GM23248 (cell line): ENCODE measurements at regions not wholly inside any gene's neighbourhood (a gene's known extent, or its start where the extent isn't known, plus 50 kb on each side); places are given as distances from the start of the nearest gene placed in this dataset.

Experiments used
- DNase-seq: peaks from one replicate; pipeline ENCODE4 v3.0.0-alpha.2; 2015
- H2AFZ ChIP-seq: fragments of 200-600 bp; sonication (generic); 2 replicates; pipeline ENCODE4 v1.6.1; 2016; ENCODE audit warnings: antibody characterized with exemption
- H3F3A ChIP-seq: fragments of 200-600 bp; sonication (generic); 2 replicates; pipeline ENCODE4 v1.6.1; 2016; ENCODE audit warnings: mild to moderate bottlenecking, antibody characterized with exemption, mixed run types; ENCODE audit not compliant: insufficient read depth
- H3K27ac ChIP-seq: fragments of 200-600 bp; sonication (generic); 2 replicates; pipeline ENCODE4 v1.5.1; 2016; ENCODE audit warnings: mild to moderate bottlenecking
- H3K27me3 ChIP-seq: fragments of 200-600 bp; sonication (generic); replicated peaks from 2 replicates; pipeline ENCODE4 v1.6.1; 2016; ENCODE audit warnings: mild to moderate bottlenecking; ENCODE audit not compliant: insufficient read depth
- H3K36me3 ChIP-seq: fragments of 200-600 bp; sonication (generic); 2 replicates; pipeline ENCODE4 v1.6.1; 2016; ENCODE audit warnings: low read depth, mild to moderate bottlenecking
- H3K4me1 ChIP-seq: fragments of 200-600 bp; sonication (generic); 2 replicates; pipeline ENCODE4 v1.6.1; 2016; ENCODE audit warnings: mild to moderate bottlenecking; ENCODE audit not compliant: insufficient read depth
- H3K4me2 ChIP-seq: fragments of 200-600 bp; sonication (generic); one replicate; pipeline ENCODE4 v1.6.1; 2016; ENCODE audit warnings: mild to moderate bottlenecking; ENCODE audit not compliant: unreplicated experiment
- H3K4me3 ChIP-seq: fragments of 200-600 bp; sonication (generic); 2 replicates; pipeline ENCODE4 v1.5.1; 2016; ENCODE audit warnings: mild to moderate bottlenecking
- H3K79me2 ChIP-seq: fragments of 200-600 bp; sonication (generic); 2 replicates; pipeline ENCODE4 v1.6.1; 2016; ENCODE audit warnings: mild to moderate bottlenecking; ENCODE audit not compliant: insufficient read depth
- H3K9ac ChIP-seq: fragments of 200-600 bp; sonication (generic); 2 replicates; pipeline ENCODE4 v1.6.1; 2016; ENCODE audit warnings: mild to moderate bottlenecking
- H3K9me2 ChIP-seq: fragments of 200-600 bp; sonication (generic); 2 replicates; pipeline ENCODE4 v1.6.1; 2016; ENCODE audit warnings: mixed run types, mild to moderate bottlenecking, moderate library complexity; ENCODE audit not compliant: insufficient read depth
- H3K9me3 ChIP-seq: fragments of 200-600 bp; sonication (generic); one replicate; pipeline ENCODE4 v1.6.1; 2017; ENCODE audit warnings: low read depth
- H4K20me1 ChIP-seq: fragments of 200-600 bp; sonication (generic); 2 replicates; pipeline ENCODE4 v1.6.0; 2016; ENCODE audit not compliant: insufficient read depth
- EZH2 ChIP-seq: fragments of 200-600 bp; sonication (generic); IDR thresholded peaks from 2 replicates; pipeline ENCODE4 v1.6.1; 2018; ENCODE audit warnings: antibody characterized with exemption, mild to moderate bottlenecking; ENCODE audit not compliant: insufficient read depth, poor library complexity, severe bottlenecking
- EZH2phosphoT487 ChIP-seq: fragments of 200-600 bp; sonication (generic); IDR thresholded peaks from 2 replicates; pipeline ENCODE4 v1.6.1; 2018; ENCODE audit warnings: antibody characterized with exemption, moderate library complexity, mild to moderate bottlenecking, low read depth; ENCODE audit not compliant: insufficient read depth
- WGBS, 2 experiments: methylation state at CpG; one replicate each; pipeline ENCODE4 v1.1.6; 2015 to 2017; ENCODE audit warnings: low lambda C conversion rate in 2 of 2, low coverage in 1 of 2; ENCODE audit errors: missing lambda C conversion rate in 2 of 2; 5-methylcytosine and 5-hydroxymethylcytosine counted together
- in situ Hi-C: fragments of 300-500 bp; cut with MboI; formaldehyde crosslinking; loops from 2 replicates; pipeline ENCODE4 v1.15.0; 2020

- TF ChIP-seq EZH2 (no peak), EZH2phosphoT487 (no peak)
- Histone ChIP-seq H3K27ac (no peak overlapping the region), H3K9ac (no peak overlapping the region), H3K36me3 (no peaks in the 10 kb centered on the region), H4K20me1 (no peaks in the 10 kb centered on the region), H3K79me2 (no peaks in the 10 kb centered on the region), H3K9me2 (no peaks in the 10 kb centered on the region), H2AFZ (no peak overlapping the region), H3K9me3 (no peaks in the 10 kb centered on the region), H3K4me3 (no peak overlapping the region), H3K4me1 (no peaks in the 10 kb centered on the region), H3K4me2 (no peak overlapping the region), H3F3A (no peaks in the 10 kb centered on the region), H3K27me3 (no peaks in the 10 kb centered on the region)
- in situ Hi-C loops, result no loop called here
- 24 to 34% methylated on average over 4 of the region's 4 CpGs for WGBS, 2 experiments
- DNase-seq, result peak; percentile 53
These were observed 269.8 kb upstream of the CDH9 start for GRCh38 chr5:27308153-27308552.

DNA sequence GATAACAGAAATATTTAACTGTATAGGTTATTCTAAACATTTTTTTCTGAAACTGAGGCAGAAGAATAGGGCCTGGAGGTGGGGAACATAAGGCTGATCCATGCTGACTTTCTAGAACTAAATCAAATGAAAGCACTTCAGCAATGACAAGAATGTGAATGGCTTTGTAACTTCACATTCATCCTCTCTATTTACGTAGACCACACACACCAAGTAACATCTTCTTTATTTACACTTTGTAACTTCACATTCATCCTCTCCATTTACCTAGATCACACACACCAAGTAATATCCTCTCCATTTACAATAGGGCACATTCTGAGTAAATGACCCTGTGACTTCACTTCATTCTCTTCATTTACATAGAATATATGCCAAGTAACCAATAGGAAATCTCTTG is 251.8 kb upstream of the CDH9 start:
- Histone ChIP-seq H3K36me3 (no peaks in the 10 kb centered on the region), H3K9ac (no peak overlapping the region), H3K9me2 (no peaks in the 10 kb centered on the region), H3K27me3 (no peaks in the 10 kb centered on the region), H3K9me3 (no peaks in the 10 kb centered on the region), H4K20me1 (no peaks in the 10 kb centered on the region), H3K4me3 (no peak overlapping the region), H3K4me1 (no peaks in the 10 kb centered on the region), H3K79me2 (no peaks in the 10 kb centered on the region), H3K27ac (no peak overlapping the region), H2AFZ (no peak overlapping the region), H3K4me2 (no peak overlapping the region), H3F3A (no peaks in the 10 kb centered on the region)
- DNase-seq, result no peak
- TF ChIP-seq EZH2phosphoT487 (no peak), EZH2 (no peak)
- in situ Hi-C loops, result no loop called here
- WGBS, 2 experiments, result 33 to 35% methylated on average over 1 of the region's 1 CpG

GRCh38 chr5:27276119-27276518 is 237.7 kb upstream of the CDH9 start:
- Histone ChIP-seq H2AFZ (no peak overlapping the region), H3K36me3 (no peaks in the 10 kb centered on the region), H3F3A (no peaks in the 10 kb centered on the region), H3K27me3 (no peaks in the 10 kb centered on the region), H3K4me3 (no peak overlapping the region), H3K4me2 (no peak overlapping the region), H3K4me1 (no peaks in the 10 kb centered on the region), H4K20me1 (no peaks in the 10 kb centered on the region), H3K79me2 (no peaks in the 10 kb centered on the region), H3K27ac (no peak overlapping the region), H3K9me2 (no peaks in the 10 kb centered on the region), H3K9ac (no peak overlapping the region), H3K9me3 (no peaks in the 10 kb centered on the region)
- TF ChIP-seq EZH2phosphoT487 (no peak), EZH2 (no peak)
- 40 to 43% methylated on average over 4 of the region's 4 CpGs for WGBS, 2 experiments
- no peak for DNase-seq
- in situ Hi-C loops, result no loop called here

- no peaks in the 10 kb centered on the region for H3K9me3 ChIP-seq
- no peaks in the 10 kb centered on the region for H4K20me1 ChIP-seq
- H3K9ac ChIP-seq, result no peak overlapping the region
- no peak overlapping the region for H2AFZ ChIP-seq
- H3K27me3 ChIP-seq, result no peaks in the 10 kb centered on the region
- DNase-seq, result no peak
- 30 to 41% methylated on average over 3 of the region's 3 CpGs for WGBS, 2 experiments
- no peak overlapping the region for H3K4me3 ChIP-seq
- no peak overlapping the region for H3K4me2 ChIP-seq
- no peaks in the 10 kb centered on the region for H3K9me2 ChIP-seq
- H3K36me3 ChIP-seq, result no peaks in the 10 kb centered on the region
- TF ChIP-seq EZH2 (no peak), EZH2phosphoT487 (no peak)
- in situ Hi-C loops, result no loop called here
- no peak overlapping the region for H3K27ac ChIP-seq
- no peaks in the 10 kb centered on the region for H3F3A ChIP-seq
- no peaks in the 10 kb centered on the region for H3K4me1 ChIP-seq
- H3K79me2 ChIP-seq, result no peaks in the 10 kb centered on the region
These were observed 237.0 kb upstream of the CDH9 start for GRCh38 chr5:27275345-27275744.

- no peaks in the 10 kb centered on the region for H3K36me3 ChIP-seq
- H3K4me2 ChIP-seq, result no peak overlapping the region
- no peak overlapping the region for H3K4me3 ChIP-seq
- no peak for DNase-seq
- H3K4me1 ChIP-seq, result no peaks in the 10 kb centered on the region
- H3K9me3 ChIP-seq, result no peaks in the 10 kb centered on the region
- no peak overlapping the region for H2AFZ ChIP-seq
- H4K20me1 ChIP-seq, result no peaks in the 10 kb centered on the region
- H3K9me2 ChIP-seq, result no peaks in the 10 kb centered on the region
- no peak overlapping the region for H3K27ac ChIP-seq
- no peak overlapping the region for H3K9ac ChIP-seq
- no peaks in the 10 kb centered on the region for H3K79me2 ChIP-seq
- no peaks in the 10 kb centered on the region for H3F3A ChIP-seq
- no peaks in the 10 kb centered on the region for H3K27me3 ChIP-seq
- TF ChIP-seq EZH2phosphoT487 (no peak), EZH2 (no peak)
- in situ Hi-C loops, result no loop called here
- 43 to 64% methylated on average over 4 of the region's 4 CpGs for WGBS, 2 experiments
These were observed 231.4 kb upstream of the CDH9 start for GRCh38 chr5:27269766-27270165.
